BE2C (cell line): ENCODE measurements at regions not wholly inside any gene's neighbourhood (a gene's known extent, or its start where the extent isn't known, plus 50 kb on each side); places are given as distances from the start of the nearest gene placed in this dataset.

Source experiments
- DNase-seq: peaks from one replicate; pipeline ENCODE4 v3.0.0-alpha.2; 2020
- H3K27me3 ChIP-seq: fragments of 250-450 bp; sonication (Bioruptor Pico); 2 replicates; pipeline ENCODE4 v1.5.1; 2020; ENCODE audit warnings: mild to moderate bottlenecking
- H3K36me3 ChIP-seq: fragments of 250-450 bp; sonication (Bioruptor Pico); 2 replicates; pipeline ENCODE4 v1.5.1; 2020; ENCODE audit warnings: mild to moderate bottlenecking
- H3K4me1 ChIP-seq: fragments of 250-450 bp; sonication (Bioruptor Pico); 2 replicates; pipeline ENCODE4 v1.5.1; 2020
- H3K4me3 ChIP-seq: 2 replicates; pipeline ENCODE4 v1.5.1; 2011; ENCODE audit warnings: low read depth, low read length
- H3K9me3 ChIP-seq: fragments of 250-450 bp; sonication (Bioruptor Pico); 2 replicates; pipeline ENCODE4 v1.5.1; 2020
- CTCF ChIP-seq: IDR thresholded peaks from 2 replicates; pipeline ENCODE4 v1.5.1; 2012; ENCODE audit warnings: mild to moderate bottlenecking, low read depth, low read length

GRCh38 chr12:124231980-124232653, 62.8 kb upstream of the RFLNA start:
- Histone ChIP-seq H3K4me1 (peaks cover 12% of the 10 kb centered on the region), H3K36me3 (no peaks in the 10 kb centered on the region), H3K27me3 (no peaks in the 10 kb centered on the region), H3K9me3 (no peaks in the 10 kb centered on the region), H3K4me3 (no peak overlapping the region)
- DNase-seq, result no peak
- no peak for TF ChIP-seq CTCF

- Histone ChIP-seq H3K9me3 (no peaks in the 10 kb centered on the region), H3K4me3 (no peak overlapping the region), H3K4me1 (peaks cover 12% of the 10 kb centered on the region), H3K27me3 (no peaks in the 10 kb centered on the region), H3K36me3 (no peaks in the 10 kb centered on the region)
- no peak for TF ChIP-seq CTCF
- no peak for DNase-seq
Measured at GRCh38 chr12:124232654-124232987, 62.3 kb upstream of the RFLNA start.

- Histone ChIP-seq H3K36me3 (no peaks in the 10 kb centered on the region), H3K27me3 (no peaks in the 10 kb centered on the region), H3K9me3 (no peaks in the 10 kb centered on the region), H3K4me3 (no peak overlapping the region), H3K4me1 (peaks cover 12% of the 10 kb centered on the region)
- DNase-seq, result no peak
- no peak for TF ChIP-seq CTCF
Measured at GRCh38 chr12:124233041-124233796, 61.7 kb upstream of the RFLNA start.

GRCh38 chr12:124233846-124234640, 60.9 kb upstream of the RFLNA start:
- Histone ChIP-seq H3K27me3 (no peaks in the 10 kb centered on the region), H3K9me3 (no peaks in the 10 kb centered on the region), H3K4me1 (peaks cover 12% of the 10 kb centered on the region), H3K4me3 (no peak overlapping the region), H3K36me3 (no peaks in the 10 kb centered on the region)
- no peak for DNase-seq
- no peak for TF ChIP-seq CTCF

GRCh38 chr12:124236625-124237031, 58.3 kb upstream of the RFLNA start:
- no peak for TF ChIP-seq CTCF
- peaks cover 12% of the 10 kb centered on the region for H3K4me1 ChIP-seq
- H3K27me3 ChIP-seq, result no peaks in the 10 kb centered on the region
- H3K36me3 ChIP-seq, result no peaks in the 10 kb centered on the region
- H3K4me3 ChIP-seq, result no peak overlapping the region
- no peaks in the 10 kb centered on the region for H3K9me3 ChIP-seq
- DNase-seq, result no peak

- no peak for DNase-seq
- no peak for TF ChIP-seq CTCF
- Histone ChIP-seq H3K4me3 (no peak overlapping the region), H3K4me1 (peaks cover 3% of the 10 kb centered on the region), H3K36me3 (no peaks in the 10 kb centered on the region), H3K27me3 (no peaks in the 10 kb centered on the region), H3K9me3 (no peaks in the 10 kb centered on the region)
Measured at GRCh38 chr12:124238886-124239285, 56.0 kb upstream of the RFLNA start.
